ENCODE measurements at regions not wholly inside any gene's neighbourhood (a gene's known extent, or its start where the extent isn't known, plus 50 kb on each side); places are given as distances from the start of the nearest gene placed in this dataset.

GRCh38 chr6:9522101-9522500 is 892.8 kb downstream of the TFAP2A start:
- TF ChIP-seq, protein P1, sequence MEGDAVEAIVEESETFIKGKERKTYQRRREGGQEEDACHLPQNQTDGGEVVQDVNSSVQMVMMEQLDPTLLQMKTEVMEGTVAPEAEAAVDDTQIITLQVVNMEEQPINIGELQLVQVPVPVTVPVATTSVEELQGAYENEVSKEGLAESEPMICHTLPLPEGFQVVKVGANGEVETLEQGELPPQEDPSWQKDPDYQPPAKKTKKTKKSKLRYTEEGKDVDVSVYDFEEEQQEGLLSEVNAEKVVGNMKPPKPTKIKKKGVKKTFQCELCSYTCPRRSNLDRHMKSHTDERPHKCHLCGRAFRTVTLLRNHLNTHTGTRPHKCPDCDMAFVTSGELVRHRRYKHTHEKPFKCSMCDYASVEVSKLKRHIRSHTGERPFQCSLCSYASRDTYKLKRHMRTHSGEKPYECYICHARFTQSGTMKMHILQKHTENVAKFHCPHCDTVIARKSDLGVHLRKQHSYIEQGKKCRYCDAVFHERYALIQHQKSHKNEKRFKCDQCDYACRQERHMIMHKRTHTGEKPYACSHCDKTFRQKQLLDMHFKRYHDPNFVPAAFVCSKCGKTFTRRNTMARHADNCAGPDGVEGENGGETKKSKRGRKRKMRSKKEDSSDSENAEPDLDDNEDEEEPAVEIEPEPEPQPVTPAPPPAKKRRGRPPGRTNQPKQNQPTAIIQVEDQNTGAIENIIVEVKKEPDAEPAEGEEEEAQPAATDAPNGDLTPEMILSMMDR (IDR thresholded peaks at IDR 0.05) = no peak
- peaks cover 72% of the 10 kb centered on the region for H3K4me1 Mint-ChIP-seq (ENCODE audit: low read depth)
- no peak for DNase-seq
- no peaks in the 10 kb centered on the region for H3K9me3 Mint-ChIP-seq
- H3K27ac Mint-ChIP-seq = peak overlapping the region; percentile 79
- H3K36me3 Mint-ChIP-seq (ENCODE audit: low read depth) = peaks cover 7% of the 10 kb centered on the region; the same call in 1 of the 2 replicates
- H3K4me3 Mint-ChIP-seq = no peak overlapping the region
- no peaks in the 10 kb centered on the region for H3K27me3 Mint-ChIP-seq (ENCODE audit: insufficient read depth)

- peak overlapping the region; percentile 67 for H3K4me3 Mint-ChIP-seq
- peaks cover 80% of the 10 kb centered on the region for H3K4me1 Mint-ChIP-seq (ENCODE audit: low read depth)
- H3K27me3 Mint-ChIP-seq (ENCODE audit: insufficient read depth) = no peaks in the 10 kb centered on the region
- H3K9me3 Mint-ChIP-seq = no peaks in the 10 kb centered on the region
- H3K27ac Mint-ChIP-seq = peak overlapping the region; percentile 79
- TF ChIP-seq, protein P1 (IDR thresholded peaks at IDR 0.05) = no peak
- 0 out of 2 replicates have a peak, but pooled peaks cover 5% of the 10 kb centered on the region for H3K36me3 Mint-ChIP-seq (ENCODE audit: low read depth)
- no peak for DNase-seq
Measured at GRCh38 chr6:9521152-9521530, 893.7 kb downstream of the TFAP2A start.

GRCh38 chr6:9520417-9521151 is 894.3 kb downstream of the TFAP2A start:
- no peaks in the 10 kb centered on the region for H3K27me3 Mint-ChIP-seq (ENCODE audit: insufficient read depth)
- H3K4me1 Mint-ChIP-seq (ENCODE audit: low read depth) = peaks cover 80% of the 10 kb centered on the region
- 0 out of 2 replicates have a peak, but pooled peaks cover 5% of the 10 kb centered on the region for H3K36me3 Mint-ChIP-seq (ENCODE audit: low read depth)
- peak; percentile 82 for DNase-seq
- peak overlapping the region; percentile 79 for H3K27ac Mint-ChIP-seq
- no peaks in the 10 kb centered on the region for H3K9me3 Mint-ChIP-seq
- H3K4me3 Mint-ChIP-seq = peak overlapping the region; percentile 67
- TF ChIP-seq, protein P1 (IDR thresholded peaks at IDR 0.05) = no peak

DNA sequence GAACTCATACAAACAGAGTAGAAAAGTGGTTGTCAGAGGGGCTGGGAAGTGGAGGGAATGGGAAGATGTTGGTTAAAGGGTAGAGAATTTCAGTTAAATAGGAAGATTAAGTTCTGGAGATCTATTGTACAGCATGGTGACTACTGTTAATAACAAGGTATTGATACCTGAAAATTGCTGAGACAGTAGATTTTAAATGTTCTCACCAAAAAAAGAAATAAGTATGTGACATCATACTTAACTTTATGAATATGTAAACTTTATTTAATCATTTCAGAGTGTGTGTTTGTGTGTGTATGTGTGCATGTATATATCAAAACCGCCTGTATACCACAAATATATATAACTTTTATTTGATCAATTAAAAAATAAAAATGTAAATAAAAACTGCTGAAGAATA is 896.4 kb downstream of the TFAP2A start:
- TF ChIP-seq, protein P1 (IDR thresholded peaks at IDR 0.05) = no peak
- Mint-ChIP-seq H3K9me3 (no peaks in the 10 kb centered on the region), H3K27me3 (ENCODE audit: insufficient read depth) (no peaks in the 10 kb centered on the region), H3K4me1 (ENCODE audit: low read depth) (peaks cover 87% of the 10 kb centered on the region), H3K4me3 (no peak overlapping the region), H3K27ac (no peak overlapping the region), H3K36me3 (ENCODE audit: low read depth) (0 out of 2 replicates have a peak, but pooled peaks cover 5% of the 10 kb centered on the region)
- no peak for DNase-seq

- DNase-seq = no peak
- TF ChIP-seq, protein P1 (IDR thresholded peaks at IDR 0.05) = no peak
- peaks cover 81% of the 10 kb centered on the region for H3K4me1 Mint-ChIP-seq (ENCODE audit: low read depth)
- peaks cover 1% of the 10 kb centered on the region; the same call in 1 of the 2 replicates for H3K9me3 Mint-ChIP-seq
- no peak overlapping the region for H3K4me3 Mint-ChIP-seq
- no peak overlapping the region for H3K27ac Mint-ChIP-seq
- peaks cover 6% of the 10 kb centered on the region for H3K36me3 Mint-ChIP-seq (ENCODE audit: low read depth)
- H3K27me3 Mint-ChIP-seq (ENCODE audit: insufficient read depth) = no peaks in the 10 kb centered on the region
Measured at GRCh38 chr6:9517806-9518205, 897.1 kb downstream of the TFAP2A start.

Measured in HFFc6 (cell line).